Neural progenitor cell (in vitro differentiated cells): ENCODE measurements at regions not wholly inside any gene's neighbourhood (a gene's known extent, or its start where the extent isn't known, plus 50 kb on each side); places are given as distances from the start of the nearest gene placed in this dataset.
"Not testable (repeated sequence)": the region's sequence is repeated elsewhere in the genome, so short reads cannot be mapped to it uniquely, and the experiment has no call there.

ENCODE experiments used
- DNase-seq: peaks from one replicate; pipeline ENCODE4 v3.0.0-alpha.2; 2016; ENCODE audit warnings: low spot score
- H2AFZ ChIP-seq: fragments of 200-600 bp; sonication (generic); replicated peaks from 2 replicates; pipeline ENCODE4 v1.6.1; 2016; ENCODE audit warnings: antibody characterized with exemption
- H3F3A ChIP-seq: fragments of 200-600 bp; sonication (generic); 2 replicates; pipeline ENCODE4 v1.6.1; 2016; ENCODE audit warnings: antibody characterized with exemption, low read depth
- H3K27ac ChIP-seq: fragments of 200-600 bp; sonication (generic); 2 replicates; pipeline ENCODE4 v1.5.1; 2016; ENCODE audit warnings: mild to moderate bottlenecking
- H3K27me3 ChIP-seq: fragments of 200-600 bp; sonication (generic); 2 replicates; pipeline ENCODE4 v1.6.1; 2016; ENCODE audit warnings: mild to moderate bottlenecking, moderate library complexity
- H3K36me3 ChIP-seq: fragments of 200-600 bp; sonication (generic); 2 replicates; pipeline ENCODE4 v1.5.1; 2016
- H3K4me1 ChIP-seq: fragments of 200-600 bp; sonication (generic); 2 replicates; pipeline ENCODE4 v1.6.1; 2016; ENCODE audit warnings: mixed run types
- H3K4me2 ChIP-seq: fragments of 200-600 bp; sonication (generic); 2 replicates; pipeline ENCODE4 v1.6.1; 2016
- H3K4me3 ChIP-seq: fragments of 200-600 bp; sonication (generic); 2 replicates; pipeline ENCODE4 v1.5.1; 2016
- H3K79me2 ChIP-seq: fragments of 200-600 bp; sonication (generic); 2 replicates; pipeline ENCODE4 v1.6.1; 2016; ENCODE audit warnings: low read depth
- H3K9ac ChIP-seq: fragments of 200-600 bp; sonication (generic); 2 replicates; pipeline ENCODE4 v1.6.1; 2016
- H3K9me3 ChIP-seq: fragments of 200-600 bp; sonication (generic); 2 replicates; pipeline ENCODE4 v1.5.1; 2016; ENCODE audit warnings: low read depth
- H4K20me1 ChIP-seq: fragments of 200-600 bp; sonication (generic); 2 replicates; pipeline ENCODE4 v1.6.1; 2016; ENCODE audit warnings: low read depth
- H3K27ac Mint-ChIP-seq: 3 replicates; pipeline ENCODE4 v1.8.0; 2021; ENCODE audit warnings: mixed read lengths
- H3K27me3 Mint-ChIP-seq: 2 replicates; pipeline ENCODE4 v1.8.0; 2022; ENCODE audit warnings: low read depth, mild to moderate bottlenecking, inconsistent platforms, moderate library complexity, mixed read lengths; ENCODE audit not compliant: insufficient read depth
- H3K36me3 Mint-ChIP-seq: 3 replicates; pipeline ENCODE4 v1.8.0; 2021; ENCODE audit warnings: mixed read lengths
- H3K4me1 Mint-ChIP-seq: 3 replicates; pipeline ENCODE4 v1.8.0; 2021; ENCODE audit warnings: mixed read lengths
- H3K4me3 Mint-ChIP-seq: 3 replicates; pipeline ENCODE4 v1.8.0; 2021; ENCODE audit warnings: mild to moderate bottlenecking, moderate library complexity, mixed read lengths
- H3K9me3 Mint-ChIP-seq: 3 replicates; pipeline ENCODE4 v1.8.0; 2020; ENCODE audit warnings: mixed read lengths
- EZH2 ChIP-seq: fragments of 200-600 bp; sonication (generic); IDR thresholded peaks from 2 replicates; pipeline ENCODE4 v1.6.1; 2017; ENCODE audit warnings: antibody characterized with exemption, mild to moderate bottlenecking, moderate library complexity
- EZH2phosphoT487 ChIP-seq: fragments of 200-600 bp; sonication (generic); IDR thresholded peaks from 2 replicates; pipeline ENCODE4 v1.6.1; 2017; ENCODE audit warnings: antibody characterized with exemption
- TF ChIP-seq, protein P1 (sequence below): fragments of 200-600 bp; sonication (generic); IDR thresholded peaks from 2 replicates; pipeline ENCODE4 v1.5.1; 2017; ENCODE audit warnings: antibody characterized with exemption, mild to moderate bottlenecking

DNA sequence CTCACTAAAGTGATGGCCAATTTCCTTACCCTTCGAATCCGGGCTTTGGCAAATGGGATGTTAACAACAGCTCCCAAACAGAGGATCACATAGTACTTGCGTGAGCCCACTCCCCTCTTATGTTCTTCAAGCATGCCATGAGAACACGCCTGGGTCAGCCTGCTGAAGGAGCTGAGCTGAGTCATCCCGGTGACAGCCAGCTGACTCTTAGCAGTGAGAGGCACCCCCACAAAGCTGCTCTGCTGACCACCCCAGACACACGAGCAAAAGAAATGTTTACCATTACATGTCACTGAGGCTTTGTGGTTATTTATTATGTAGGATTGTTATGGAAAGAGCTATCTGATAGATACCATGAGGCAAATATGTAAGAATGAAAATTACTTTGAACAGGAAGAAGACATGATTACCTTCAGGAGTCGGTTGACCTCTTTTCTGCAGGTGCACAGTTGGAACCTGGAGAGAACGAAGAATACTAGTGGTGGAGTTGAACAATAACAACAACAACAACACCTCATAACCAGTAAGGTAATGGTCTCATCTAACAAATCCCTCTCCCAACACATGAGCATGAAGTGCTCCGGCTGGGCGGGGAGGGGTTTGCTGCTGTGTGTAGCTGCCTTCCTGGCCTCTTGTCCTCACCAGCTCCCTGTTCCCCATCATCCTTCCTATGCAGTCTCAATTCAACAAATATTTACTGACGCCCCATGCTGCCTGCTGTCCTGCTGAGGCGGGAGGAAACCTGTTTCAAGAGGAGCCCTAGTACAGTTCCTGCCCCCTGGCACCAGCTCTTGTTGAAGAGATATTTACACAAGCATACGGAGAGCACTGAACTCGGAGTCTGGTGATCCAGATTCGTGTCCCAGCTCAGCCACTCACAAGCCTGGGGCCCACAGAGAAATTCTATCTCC lies 69.4 kb upstream of the LHFPL2 start:
- DNase-seq, result no peak
- Mint-ChIP-seq H3K27ac (no peak overlapping the region), H3K36me3 (no peaks in the 10 kb centered on the region), H3K9me3 (no peaks in the 10 kb centered on the region), H3K27me3 (peaks cover 9% of the 10 kb centered on the region), H3K4me1 (peaks cover 20% of the 10 kb centered on the region), H3K4me3 (no peak overlapping the region)
- no peaks in the 10 kb centered on the region for H3K79me2 ChIP-seq
- no peaks in the 10 kb centered on the region for H3K27me3 ChIP-seq
- H3K36me3 ChIP-seq, result no peaks in the 10 kb centered on the region
- no peaks in the 10 kb centered on the region for H3K9me3 ChIP-seq
- no peaks in the 10 kb centered on the region for H4K20me1 ChIP-seq
- no peak overlapping the region for H3K4me2 ChIP-seq
- H3K4me1 ChIP-seq, result peaks cover 15% of the 10 kb centered on the region
- H3K9ac ChIP-seq, result no peak overlapping the region
- no peak overlapping the region for H2AFZ ChIP-seq
- peaks cover 10% of the 10 kb centered on the region for H3F3A ChIP-seq
- no peak overlapping the region for H3K4me3 ChIP-seq
- H3K27ac ChIP-seq, result no peak overlapping the region
- TF ChIP-seq, protein P1, sequence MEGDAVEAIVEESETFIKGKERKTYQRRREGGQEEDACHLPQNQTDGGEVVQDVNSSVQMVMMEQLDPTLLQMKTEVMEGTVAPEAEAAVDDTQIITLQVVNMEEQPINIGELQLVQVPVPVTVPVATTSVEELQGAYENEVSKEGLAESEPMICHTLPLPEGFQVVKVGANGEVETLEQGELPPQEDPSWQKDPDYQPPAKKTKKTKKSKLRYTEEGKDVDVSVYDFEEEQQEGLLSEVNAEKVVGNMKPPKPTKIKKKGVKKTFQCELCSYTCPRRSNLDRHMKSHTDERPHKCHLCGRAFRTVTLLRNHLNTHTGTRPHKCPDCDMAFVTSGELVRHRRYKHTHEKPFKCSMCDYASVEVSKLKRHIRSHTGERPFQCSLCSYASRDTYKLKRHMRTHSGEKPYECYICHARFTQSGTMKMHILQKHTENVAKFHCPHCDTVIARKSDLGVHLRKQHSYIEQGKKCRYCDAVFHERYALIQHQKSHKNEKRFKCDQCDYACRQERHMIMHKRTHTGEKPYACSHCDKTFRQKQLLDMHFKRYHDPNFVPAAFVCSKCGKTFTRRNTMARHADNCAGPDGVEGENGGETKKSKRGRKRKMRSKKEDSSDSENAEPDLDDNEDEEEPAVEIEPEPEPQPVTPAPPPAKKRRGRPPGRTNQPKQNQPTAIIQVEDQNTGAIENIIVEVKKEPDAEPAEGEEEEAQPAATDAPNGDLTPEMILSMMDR, result no peak
- TF ChIP-seq EZH2phosphoT487 (no peak), EZH2 (no peak)

DNA sequence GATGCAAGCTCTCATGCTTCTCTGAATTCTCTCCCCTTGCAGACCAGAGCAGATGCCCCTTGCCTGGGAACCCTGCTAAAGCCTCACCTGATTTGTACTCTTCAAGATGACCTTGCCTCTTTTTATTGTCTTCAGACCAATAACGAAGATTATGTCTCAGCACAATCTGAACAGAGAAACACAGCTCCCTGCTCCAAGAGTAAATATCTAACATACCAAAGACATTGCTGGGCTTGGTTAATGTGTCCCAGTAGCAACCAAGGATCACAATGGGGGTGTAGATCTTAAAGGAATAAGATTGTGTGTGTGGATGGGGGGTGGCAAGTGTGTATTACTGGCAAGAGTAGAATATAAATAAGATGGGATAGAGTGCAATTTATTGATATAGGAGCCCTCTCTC lies 67.6 kb upstream of the LHFPL2 start:
- DNase-seq, result no peak
- Mint-ChIP-seq H3K36me3 (no peaks in the 10 kb centered on the region), H3K9me3 (no peaks in the 10 kb centered on the region), H3K4me3 (no peak overlapping the region), H3K4me1 (peaks cover 17% of the 10 kb centered on the region), H3K27me3 (peaks cover 9% of the 10 kb centered on the region), H3K27ac (no peak overlapping the region)
- Histone ChIP-seq H3K36me3 (no peaks in the 10 kb centered on the region), H3K79me2 (no peaks in the 10 kb centered on the region), H4K20me1 (no peaks in the 10 kb centered on the region), H3K4me3 (no peak overlapping the region), H3K4me1 (peaks cover 14% of the 10 kb centered on the region), H3K9ac (no peak overlapping the region), H2AFZ (no peak overlapping the region), H3K4me2 (no peak overlapping the region), H3K27ac (no peak overlapping the region), H3K9me3 (no peaks in the 10 kb centered on the region), H3F3A (peaks cover 10% of the 10 kb centered on the region), H3K27me3 (no peaks in the 10 kb centered on the region)
- TF ChIP-seq, protein P1, result no peak
- TF ChIP-seq EZH2, result no peak
- TF ChIP-seq EZH2phosphoT487, result no peak

DNA sequence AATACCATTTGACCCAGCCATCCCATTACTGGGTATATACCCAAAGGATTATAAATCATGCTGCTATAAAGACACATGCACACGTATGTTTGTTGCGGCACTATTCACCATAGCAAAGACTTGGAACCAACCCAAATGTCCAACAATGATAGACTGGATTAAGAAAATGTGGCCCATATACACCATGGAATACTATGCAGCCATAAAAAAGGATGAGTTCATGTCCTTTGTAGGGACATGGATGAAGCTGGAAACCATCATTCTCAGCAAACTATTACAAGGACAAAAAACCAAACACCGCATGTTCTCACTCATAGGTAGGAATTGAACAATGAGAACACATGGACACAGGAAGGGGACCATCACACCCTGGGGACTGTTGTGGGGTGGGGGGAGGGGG lies 66.8 kb upstream of the LHFPL2 start:
- not testable (repeated sequence) for H3K79me2 ChIP-seq, H3K9ac ChIP-seq, H3K36me3 ChIP-seq, H3K27me3 ChIP-seq, H3K4me1 ChIP-seq, H3K4me3 Mint-ChIP-seq, H2AFZ ChIP-seq, H3K9me3 Mint-ChIP-seq, H3K27ac Mint-ChIP-seq, DNase-seq, H3K27ac ChIP-seq, H3K27me3 Mint-ChIP-seq, H3K9me3 ChIP-seq, H4K20me1 ChIP-seq, H3K4me3 ChIP-seq, H3K4me2 ChIP-seq, H3K36me3 Mint-ChIP-seq, H3K4me1 Mint-ChIP-seq, H3F3A ChIP-seq

GRCh38 chr5:78711670-78712069 lies 63.1 kb upstream of the LHFPL2 start:
- not testable (repeated sequence) for H3F3A ChIP-seq, H3K9me3 Mint-ChIP-seq, H3K36me3 Mint-ChIP-seq, H3K4me3 Mint-ChIP-seq, H3K4me1 Mint-ChIP-seq, H3K4me3 ChIP-seq, DNase-seq, H3K9me3 ChIP-seq, H3K9ac ChIP-seq, H3K27me3 ChIP-seq, H3K27ac Mint-ChIP-seq, H3K79me2 ChIP-seq, H3K36me3 ChIP-seq, H3K4me2 ChIP-seq, H3K27me3 Mint-ChIP-seq, H3K4me1 ChIP-seq, H3K27ac ChIP-seq, H2AFZ ChIP-seq, H4K20me1 ChIP-seq

- H3K4me3 Mint-ChIP-seq, H3K4me3 ChIP-seq, H3K4me2 ChIP-seq, H4K20me1 ChIP-seq, H3K27ac ChIP-seq, H3F3A ChIP-seq, H2AFZ ChIP-seq, H3K27ac Mint-ChIP-seq, H3K27me3 Mint-ChIP-seq, H3K27me3 ChIP-seq, H3K36me3 Mint-ChIP-seq, H3K36me3 ChIP-seq, H3K4me1 ChIP-seq, H3K79me2 ChIP-seq, H3K9ac ChIP-seq, H3K9me3 ChIP-seq, DNase-seq, H3K4me1 Mint-ChIP-seq: not testable (repeated sequence)
- peaks cover 11% of the 10 kb centered on the region for H3K9me3 Mint-ChIP-seq
Measured at GRCh38 chr5:78709729-78710430, 61.3 kb upstream of the LHFPL2 start.
